Activated CD4-positive, alpha-beta T cell treated with anti-CD3 and anti-CD28 coated beads, Interleukin-2, amount 50 U/mL, for 24 hours (primary cell): ENCODE measurements at regions not wholly inside any gene's neighbourhood (a gene's known extent, or its start where the extent isn't known, plus 50 kb on each side); places are given as distances from the start of the nearest gene placed in this dataset.

ENCODE experiments used
- DNase-seq, 2 donors: peaks; one replicate each; pipeline ENCODE4 v3.0.0-alpha.2; 2020; ENCODE audit warnings: low read depth in 1 of 2, low spot score in 1 of 2

- no peak for DNase-seq
Observed at GRCh38 chr9:16153741-16154140, 600.9 kb downstream of the CCDC171 start.

- peak in 1 of 2 donors; percentile 7 for DNase-seq
Observed at GRCh38 chr9:16154521-16155078, 601.8 kb downstream of the CCDC171 start.

DNA sequence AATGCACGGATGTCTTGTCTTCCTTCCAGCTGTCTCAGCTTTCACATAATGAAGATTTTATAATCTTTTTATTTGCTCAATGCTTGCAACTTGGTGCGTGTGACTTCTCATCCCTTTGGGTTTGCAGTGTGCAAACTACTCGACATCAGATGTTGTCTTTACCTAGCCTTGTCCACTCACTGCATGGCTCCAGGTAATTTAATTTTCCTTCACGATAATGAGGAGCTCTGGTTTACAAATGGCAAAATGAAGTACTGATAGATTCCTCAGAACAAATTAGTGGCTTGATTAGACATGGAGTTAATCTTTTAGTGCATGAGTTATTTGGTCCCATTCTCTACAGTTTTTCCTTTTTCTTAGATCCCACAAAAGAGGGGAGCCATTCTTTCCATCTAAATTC, 603.0 kb downstream of the CCDC171 start:
- no peak for DNase-seq

- no peak for DNase-seq
Observed at GRCh38 chr9:16157216-16157615, 604.4 kb downstream of the CCDC171 start.

- no peak for DNase-seq
Observed at GRCh38 chr9:16157651-16158050, 604.8 kb downstream of the CCDC171 start.

DNA sequence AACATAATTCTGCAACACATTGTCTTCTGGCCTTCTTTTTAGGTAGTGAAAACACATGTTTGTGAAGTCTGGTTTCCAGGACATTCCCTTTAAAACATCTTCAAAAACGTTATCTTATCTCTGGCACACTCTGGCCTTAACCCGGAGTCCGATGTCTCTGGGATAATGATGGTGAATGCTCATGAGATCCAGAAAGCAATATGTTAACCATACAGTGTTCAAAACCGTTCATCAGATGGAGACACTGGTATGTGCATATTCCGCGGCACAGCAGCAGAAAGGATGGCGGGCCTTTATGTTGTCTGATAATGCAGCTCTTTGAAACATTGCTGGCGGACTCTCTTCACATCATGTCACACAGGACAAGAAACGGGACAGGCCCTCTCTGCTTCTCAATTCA, 605.2 kb downstream of the CCDC171 start:
- no peak for DNase-seq

DNA sequence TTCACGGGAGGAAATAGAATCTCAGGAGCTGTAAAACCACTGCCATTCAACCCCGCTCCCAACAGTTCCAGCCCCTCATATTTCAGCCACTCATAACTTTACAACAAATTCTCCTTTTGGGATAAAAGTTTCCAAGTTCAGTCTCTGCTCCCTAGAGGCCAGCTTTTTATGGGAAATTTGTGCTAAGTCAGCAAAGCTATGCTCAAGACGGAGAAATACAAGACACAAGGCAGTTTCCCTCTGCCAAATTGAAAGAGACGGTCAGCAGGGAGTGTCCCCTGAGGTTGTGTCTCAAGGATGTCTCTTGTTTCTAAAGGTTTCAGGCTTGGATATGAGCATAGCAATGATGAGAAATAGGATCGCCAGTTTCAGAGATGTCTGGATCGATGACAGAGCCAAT, 608.6 kb downstream of the CCDC171 start:
- no peak for DNase-seq

DNA sequence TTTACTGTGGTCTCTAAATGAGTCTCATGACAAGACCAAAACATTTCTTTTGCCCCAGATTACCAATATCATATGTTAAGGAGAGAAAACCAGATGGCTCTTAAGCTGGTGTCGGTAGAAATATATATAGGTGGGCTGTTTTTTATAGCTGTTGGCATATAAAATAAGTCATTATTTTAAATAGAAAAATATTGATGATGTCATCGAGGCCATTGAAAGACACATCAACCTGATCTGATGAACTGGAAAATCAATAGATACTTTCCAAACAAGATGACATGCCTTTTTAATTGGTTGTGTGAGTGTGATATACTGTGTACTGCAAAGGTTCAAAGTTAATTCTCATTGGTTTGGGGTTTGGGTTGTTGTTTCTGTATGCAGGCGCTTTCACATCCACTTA, 617.3 kb downstream of the CCDC171 start:
- no peak for DNase-seq

GRCh38 chr9:16171911-16172310, 619.1 kb downstream of the CCDC171 start:
- DNase-seq: no peak

- no peak for DNase-seq
Observed at GRCh38 chr9:16172796-16173195, 620.0 kb downstream of the CCDC171 start.

DNA sequence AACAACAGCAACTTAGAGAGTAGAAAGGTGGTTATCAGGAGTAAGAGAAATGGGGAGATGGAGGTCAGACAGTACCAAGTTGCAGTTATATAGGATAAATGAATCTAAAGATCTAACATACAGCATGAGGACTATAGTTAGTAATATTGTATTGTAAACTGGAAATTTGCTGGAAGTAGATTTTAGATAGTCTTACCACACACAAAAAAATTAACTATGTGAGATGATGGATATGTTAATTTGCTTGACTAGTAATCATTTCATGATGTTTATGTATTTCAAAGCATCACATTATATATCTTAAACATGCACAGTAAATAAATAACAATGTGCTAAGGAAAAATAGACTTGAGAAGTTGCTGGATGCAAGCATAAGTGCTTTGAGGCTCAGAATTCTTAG, 622.1 kb downstream of the CCDC171 start:
- no peak for DNase-seq

- DNase-seq: no peak
Observed at GRCh38 chr9:16175461-16175860, 622.6 kb downstream of the CCDC171 start.

DNA sequence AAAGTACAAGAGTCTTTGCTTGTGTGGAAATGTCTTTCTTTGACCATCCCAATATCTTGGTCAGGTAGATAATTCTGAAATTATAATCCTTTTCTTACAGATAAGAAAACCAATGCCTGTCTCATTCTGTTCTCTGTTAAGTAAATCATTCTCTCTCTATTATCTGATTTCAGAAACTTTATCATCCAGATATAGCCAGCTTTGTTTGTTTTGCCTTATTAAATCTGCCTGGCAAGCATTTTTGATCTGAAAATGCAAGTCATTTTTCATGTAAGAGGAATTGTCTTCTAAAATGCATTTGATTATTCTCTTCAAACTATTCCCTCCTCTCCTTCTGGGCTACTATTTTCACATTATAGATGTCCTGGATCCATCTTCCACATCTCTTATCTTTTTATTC, 625.5 kb downstream of the CCDC171 start:
- DNase-seq: no peak

DNA sequence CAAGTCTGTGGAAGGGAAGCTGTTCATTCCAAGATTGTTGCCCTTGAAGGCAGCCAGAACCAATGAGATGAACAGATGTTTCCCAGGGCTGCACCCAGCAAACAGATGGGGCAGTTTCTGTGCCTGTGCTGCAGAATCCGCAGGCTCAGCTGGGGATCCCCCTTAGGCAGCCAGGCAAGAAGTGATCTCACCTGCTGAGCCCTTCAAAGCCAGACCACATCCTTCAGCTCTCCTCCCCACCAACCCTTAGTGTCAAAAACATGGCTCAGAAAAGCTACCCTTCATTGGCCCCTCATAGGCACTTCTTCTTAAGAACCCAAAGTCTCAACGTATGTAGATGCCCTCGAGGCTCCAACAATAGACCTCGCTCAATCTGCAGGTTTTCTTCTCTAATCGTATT, 626.7 kb downstream of the CCDC171 start:
- DNase-seq: no peak

GRCh38 chr9:16180091-16180490, 627.2 kb downstream of the CCDC171 start:
- DNase-seq: no peak

- no peak for DNase-seq
Observed at GRCh38 chr9:16180546-16180945, 627.7 kb downstream of the CCDC171 start.

GRCh38 chr9:16181539-16181938, 628.7 kb downstream of the CCDC171 start:
- DNase-seq: no peak

- no peak for DNase-seq
Observed at GRCh38 chr9:16182784-16183183, 629.9 kb downstream of the CCDC171 start.

GRCh38 chr9:16184964-16185646, 632.3 kb downstream of the CCDC171 start:
- no peak for DNase-seq

DNA sequence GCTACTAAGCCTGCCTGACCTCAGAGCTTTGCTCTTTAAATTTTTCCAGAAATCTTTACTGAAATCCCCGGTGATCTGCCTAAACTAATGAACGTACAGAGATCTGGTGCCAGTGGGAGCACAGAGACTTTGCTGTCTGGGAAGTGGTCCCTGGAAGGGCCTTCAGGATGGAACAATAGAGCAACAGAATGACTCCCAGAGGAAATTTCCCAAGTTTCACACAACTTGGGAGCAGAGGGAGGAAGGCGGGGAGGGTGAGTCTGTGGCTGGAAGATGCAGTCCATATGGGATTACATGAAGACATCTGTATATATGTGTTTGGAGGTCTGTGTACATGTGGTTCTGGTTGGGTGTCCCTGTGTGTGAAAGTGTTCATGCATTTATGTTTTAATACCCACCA, 638.3 kb downstream of the CCDC171 start:
- no peak for DNase-seq

DNA sequence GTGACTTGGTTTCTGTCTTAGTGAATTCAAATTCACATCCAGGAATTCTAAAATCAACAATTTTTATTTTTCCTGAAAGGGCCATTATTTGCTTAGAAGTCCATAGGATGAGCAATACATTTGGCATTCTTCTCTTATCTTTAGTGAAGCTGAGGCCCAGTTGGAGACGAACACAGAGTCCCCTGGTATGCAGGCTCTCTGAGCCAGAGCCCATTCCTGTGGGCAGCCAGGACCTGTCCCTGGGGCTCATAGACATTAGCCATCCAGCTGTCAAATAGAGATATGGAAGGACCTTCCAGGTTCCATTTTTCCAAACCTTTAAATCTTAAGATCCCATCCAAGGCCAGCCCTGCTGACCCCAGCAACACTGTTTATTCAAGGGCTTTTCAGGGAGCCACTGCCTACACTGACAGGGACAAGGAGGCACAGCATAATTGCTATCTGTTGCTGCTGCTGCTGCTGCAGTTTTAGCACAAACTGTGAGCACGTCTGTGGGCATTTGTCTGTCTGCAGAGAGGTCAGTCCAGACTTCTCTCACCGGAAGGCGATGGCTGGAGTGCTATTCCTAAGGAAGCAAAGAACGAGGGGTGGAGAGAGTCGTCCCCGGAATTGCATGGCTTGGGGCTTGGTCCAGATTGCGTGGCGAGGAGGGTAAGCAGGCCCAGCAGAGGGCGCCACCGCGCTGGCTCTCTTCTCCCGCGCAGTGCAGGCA, 639.0 kb downstream of the CCDC171 start:
- DNase-seq: no peak

GRCh38 chr9:16192403-16193017, 639.7 kb downstream of the CCDC171 start:
- no peak for DNase-seq
